ENCODE measurements at regions not wholly inside any gene's neighbourhood (a gene's known extent, or its start where the extent isn't known, plus 50 kb on each side); places are given as distances from the start of the nearest gene placed in this dataset.

DNA sequence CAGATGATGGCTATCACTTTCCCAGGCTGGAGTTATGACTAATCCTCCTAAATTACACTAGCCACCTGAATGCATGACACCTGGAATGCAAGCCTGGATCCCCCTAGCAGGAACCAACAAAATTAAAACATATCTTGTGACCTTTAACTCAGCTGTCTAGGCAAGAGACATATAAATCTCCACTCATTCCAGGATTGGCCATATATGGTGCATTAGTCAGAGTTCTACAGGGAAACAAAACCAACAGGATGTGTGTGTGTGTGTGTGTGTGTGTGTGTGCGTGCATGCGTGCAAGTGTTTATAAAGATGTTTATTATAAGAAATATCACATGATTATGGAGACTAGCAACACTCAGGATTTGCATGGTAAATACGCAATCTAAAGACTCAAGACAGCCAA is 212.8 kb downstream of the KIF21A start:
- Histone ChIP-seq H3K9me2 (ENCODE audit: insufficient read depth, low read length) (no peaks in the 10 kb centered on the region), H4K20me1 (ENCODE audit: insufficient read depth) (no peaks in the 10 kb centered on the region), H3K4me2 (ENCODE audit: low read length) (no peak overlapping the region), H3F3A (ENCODE audit: insufficient read depth, low read length, poor library complexity, severe bottlenecking) (no peaks in the 10 kb centered on the region), H3K9me3 (ENCODE audit: low read length) (no peaks in the 10 kb centered on the region), H2AFZ (ENCODE audit: low read depth, low read length) (no peak overlapping the region), H3K36me3 (ENCODE audit: insufficient read depth, low read length) (no peaks in the 10 kb centered on the region), H3K27ac (ENCODE audit: low read length) (no peak overlapping the region), H3K4me3 (ENCODE audit: low read length) (no peak overlapping the region), H3K27me3 (ENCODE audit: insufficient read depth, low read depth, low read length) (no peaks in the 10 kb centered on the region), H3K9ac (ENCODE audit: low read length) (no peak overlapping the region), H3K79me2 (replicated peaks; ENCODE audit: insufficient read depth, low read length) (no peaks in the 10 kb centered on the region)
- TF ChIP-seq TAF1 (IDR thresholded peaks at IDR 0.05; ENCODE audit: low read depth) (no peak), CTCF (IDR thresholded peaks at IDR 0.05; ENCODE audit: poor library complexity, severe bottlenecking) (no peak), EZH2 (IDR thresholded peaks at IDR 0.05; ENCODE audit: borderline replicate concordance, insufficient read depth, low read length, poor library complexity, severe bottlenecking) (no peak), MXI1 (conservative IDR thresholded peaks at IDR 0.05; ENCODE audit: poor library complexity, severe bottlenecking) (no peak), POLR2AphosphoS5 (IDR thresholded peaks at IDR 0.05) (no peak), EP300 (conservative IDR thresholded peaks at IDR 0.05; ENCODE audit: poor library complexity, severe bottlenecking) (no peak), RAD21 (conservative IDR thresholded peaks at IDR 0.05) (no peak), SMC3 (conservative IDR thresholded peaks at IDR 0.05; ENCODE audit: poor library complexity) (no peak)
- TF ChIP-seq, protein P1, sequence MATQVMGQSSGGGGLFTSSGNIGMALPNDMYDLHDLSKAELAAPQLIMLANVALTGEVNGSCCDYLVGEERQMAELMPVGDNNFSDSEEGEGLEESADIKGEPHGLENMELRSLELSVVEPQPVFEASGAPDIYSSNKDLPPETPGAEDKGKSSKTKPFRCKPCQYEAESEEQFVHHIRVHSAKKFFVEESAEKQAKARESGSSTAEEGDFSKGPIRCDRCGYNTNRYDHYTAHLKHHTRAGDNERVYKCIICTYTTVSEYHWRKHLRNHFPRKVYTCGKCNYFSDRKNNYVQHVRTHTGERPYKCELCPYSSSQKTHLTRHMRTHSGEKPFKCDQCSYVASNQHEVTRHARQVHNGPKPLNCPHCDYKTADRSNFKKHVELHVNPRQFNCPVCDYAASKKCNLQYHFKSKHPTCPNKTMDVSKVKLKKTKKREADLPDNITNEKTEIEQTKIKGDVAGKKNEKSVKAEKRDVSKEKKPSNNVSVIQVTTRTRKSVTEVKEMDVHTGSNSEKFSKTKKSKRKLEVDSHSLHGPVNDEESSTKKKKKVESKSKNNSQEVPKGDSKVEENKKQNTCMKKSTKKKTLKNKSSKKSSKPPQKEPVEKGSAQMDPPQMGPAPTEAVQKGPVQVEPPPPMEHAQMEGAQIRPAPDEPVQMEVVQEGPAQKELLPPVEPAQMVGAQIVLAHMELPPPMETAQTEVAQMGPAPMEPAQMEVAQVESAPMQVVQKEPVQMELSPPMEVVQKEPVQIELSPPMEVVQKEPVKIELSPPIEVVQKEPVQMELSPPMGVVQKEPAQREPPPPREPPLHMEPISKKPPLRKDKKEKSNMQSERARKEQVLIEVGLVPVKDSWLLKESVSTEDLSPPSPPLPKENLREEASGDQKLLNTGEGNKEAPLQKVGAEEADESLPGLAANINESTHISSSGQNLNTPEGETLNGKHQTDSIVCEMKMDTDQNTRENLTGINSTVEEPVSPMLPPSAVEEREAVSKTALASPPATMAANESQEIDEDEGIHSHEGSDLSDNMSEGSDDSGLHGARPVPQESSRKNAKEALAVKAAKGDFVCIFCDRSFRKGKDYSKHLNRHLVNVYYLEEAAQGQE (IDR thresholded peaks at IDR 0.05; ENCODE audit: borderline replicate concordance) = no peak

GRCh38 chr12:39227218-39227617 is 215.7 kb downstream of the KIF21A start:
- no peak overlapping the region for H3K9ac ChIP-seq (ENCODE audit: low read length)
- H4K20me1 ChIP-seq (ENCODE audit: insufficient read depth) = no peaks in the 10 kb centered on the region
- H3K36me3 ChIP-seq (ENCODE audit: insufficient read depth, low read length) = no peaks in the 10 kb centered on the region
- no peaks in the 10 kb centered on the region for H3K9me2 ChIP-seq (ENCODE audit: insufficient read depth, low read length)
- no peak overlapping the region for H3K4me3 ChIP-seq (ENCODE audit: low read length)
- H3K27me3 ChIP-seq (ENCODE audit: insufficient read depth, low read depth, low read length) = no peaks in the 10 kb centered on the region
- H2AFZ ChIP-seq (ENCODE audit: low read depth, low read length) = no peak overlapping the region
- H3K4me2 ChIP-seq (ENCODE audit: low read length) = no peak overlapping the region
- H3K9me3 ChIP-seq (ENCODE audit: low read length) = no peaks in the 10 kb centered on the region
- no peaks in the 10 kb centered on the region for H3F3A ChIP-seq (ENCODE audit: insufficient read depth, low read length, poor library complexity, severe bottlenecking)
- H3K79me2 ChIP-seq (replicated peaks; ENCODE audit: insufficient read depth, low read length) = no peaks in the 10 kb centered on the region
- H3K27ac ChIP-seq (ENCODE audit: low read length) = no peak overlapping the region
- TF ChIP-seq POLR2AphosphoS5 (IDR thresholded peaks at IDR 0.05) (peak; percentile 45), RAD21 (conservative IDR thresholded peaks at IDR 0.05) (no peak)
- TF ChIP-seq, protein P1 (IDR thresholded peaks at IDR 0.05; ENCODE audit: borderline replicate concordance) = peak; percentile 42
